CD4-positive, alpha-beta T cell treated with Interleukin-21 for 1 hour (primary cell): ENCODE measurements at regions not wholly inside any gene's neighbourhood (a gene's known extent, or its start where the extent isn't known, plus 50 kb on each side); places are given as distances from the start of the nearest gene placed in this dataset.
"Not testable (repeated sequence)": the region's sequence is repeated elsewhere in the genome, so short reads cannot be mapped to it uniquely, and the experiment has no call there.

Experiments used
- DNase-seq: peaks from one replicate; pipeline ENCODE4 v3.0.0-alpha.2; 2020

DNA sequence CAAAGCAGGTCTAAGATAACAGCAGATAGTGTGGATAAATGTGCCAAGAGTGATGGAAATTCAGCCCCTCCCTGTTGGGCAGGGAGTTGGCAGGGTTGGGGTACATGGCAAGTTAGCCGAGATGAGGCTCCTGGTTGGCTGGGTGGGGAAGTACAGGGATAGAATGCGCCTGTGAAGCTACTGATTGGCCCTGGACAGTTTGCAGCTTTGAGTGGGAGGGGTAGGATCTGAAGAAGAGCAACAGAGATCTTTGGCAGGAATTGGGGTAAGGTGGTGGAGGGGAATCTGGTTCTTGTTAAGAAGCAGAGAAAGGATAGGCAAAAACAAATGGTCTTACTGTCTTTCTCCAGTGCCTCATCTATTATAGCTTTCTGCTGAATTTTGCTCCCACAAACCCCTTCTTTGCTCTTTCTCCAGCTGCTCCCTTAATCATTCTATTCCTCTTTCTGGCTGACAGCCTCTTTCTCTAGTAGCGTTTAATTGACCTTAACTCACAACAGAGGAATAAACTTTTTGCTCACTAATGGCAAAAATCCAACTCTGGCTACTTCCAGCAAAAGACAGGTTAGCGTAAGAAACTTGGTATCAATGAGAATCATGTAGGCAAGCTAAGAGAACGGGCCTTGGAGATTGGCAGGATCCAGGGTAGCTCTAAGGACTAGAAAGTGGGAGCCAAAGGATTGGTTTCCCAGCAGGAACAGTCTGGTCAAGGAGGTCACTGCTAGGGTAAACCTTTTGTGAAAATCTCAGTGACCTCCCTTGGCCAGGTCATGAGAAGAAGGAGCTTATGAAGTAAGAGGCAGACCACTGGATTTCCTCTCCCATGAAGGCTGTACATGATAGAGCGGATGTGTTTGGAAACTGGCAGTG lies 86.3 kb upstream of the CARMIL1 start:
- DNase-seq = no peak

DNA sequence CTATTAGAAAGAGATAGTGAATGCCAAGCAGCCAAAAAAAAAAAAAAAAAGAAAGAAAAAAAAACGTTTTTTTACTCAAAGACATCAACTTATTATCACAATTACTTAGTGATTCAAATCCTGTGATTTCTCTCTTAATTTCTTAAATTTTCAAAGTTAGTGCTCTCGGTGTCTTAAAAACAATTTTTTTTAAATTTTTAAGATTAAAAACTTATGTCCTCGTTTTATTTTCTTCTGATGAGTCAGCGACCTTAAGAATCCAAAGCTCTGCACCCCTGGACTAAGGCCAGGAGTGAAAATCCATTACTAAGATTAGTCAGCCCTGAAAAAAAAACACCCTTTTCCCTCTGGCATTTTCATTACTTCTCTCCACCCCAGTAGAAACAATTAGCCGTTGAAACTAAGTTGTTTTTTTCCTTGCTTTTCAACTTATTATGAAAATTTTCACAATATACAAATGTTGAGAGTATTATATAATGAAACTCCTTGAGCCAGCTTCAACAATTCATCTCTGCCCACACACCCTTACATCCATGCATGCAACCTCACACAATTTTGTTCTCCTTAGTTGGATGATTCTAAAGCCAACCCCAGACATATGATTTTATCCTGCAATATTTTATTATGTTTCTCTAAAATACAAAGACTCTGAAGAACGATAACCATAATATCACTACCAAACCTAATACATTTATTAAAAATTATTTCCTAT lies 85.6 kb upstream of the CARMIL1 start:
- DNase-seq = no peak

DNA sequence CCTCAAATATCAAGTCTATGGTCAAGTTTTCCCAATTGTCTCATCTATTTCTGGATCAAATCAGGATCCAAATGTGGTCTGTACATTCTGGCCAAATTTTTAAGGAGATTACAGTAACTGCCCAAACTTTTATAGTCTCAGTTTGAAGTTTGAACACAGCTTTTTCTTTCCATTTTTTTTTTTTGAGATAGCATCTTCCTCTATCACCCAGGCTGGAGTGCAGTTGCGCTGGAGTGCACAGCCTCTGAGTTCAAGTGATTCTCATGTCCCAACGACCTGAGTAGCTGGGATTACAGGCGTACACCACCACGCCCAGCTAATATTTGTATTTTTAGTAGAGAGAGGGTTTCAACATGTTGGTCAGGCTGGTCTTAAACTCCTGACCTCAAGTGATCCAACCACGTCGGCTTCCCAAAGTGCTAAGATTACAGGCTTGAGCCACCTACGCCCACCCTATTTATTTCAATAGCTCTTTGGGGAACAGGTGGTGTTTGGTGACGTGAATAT lies 84.9 kb upstream of the CARMIL1 start:
- DNase-seq = no peak

- DNase-seq = no peak
Measured at GRCh38 chr6:25196464-25196863, 82.7 kb upstream of the CARMIL1 start.

DNA sequence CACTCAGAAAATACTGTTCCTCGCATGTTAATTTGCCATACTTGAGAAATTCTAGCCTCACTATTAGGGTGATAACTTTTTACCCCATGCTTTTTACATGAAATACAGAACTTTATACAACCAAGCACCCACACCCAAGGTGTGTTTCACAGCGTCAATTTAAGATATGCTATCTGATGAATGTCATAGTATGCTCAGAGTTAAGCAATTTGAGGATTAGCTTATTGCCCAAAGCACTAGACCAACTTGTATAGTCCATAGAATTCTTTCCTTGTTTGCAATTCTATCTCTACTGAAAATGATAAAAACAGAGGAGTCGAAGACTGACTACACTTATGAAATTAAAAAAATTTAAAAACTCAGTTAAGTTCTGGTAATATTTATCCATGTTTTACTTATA lies 82.1 kb upstream of the CARMIL1 start:
- no peak for DNase-seq

- no peak for DNase-seq
Measured at GRCh38 chr6:25199544-25199943, 79.6 kb upstream of the CARMIL1 start.

DNA sequence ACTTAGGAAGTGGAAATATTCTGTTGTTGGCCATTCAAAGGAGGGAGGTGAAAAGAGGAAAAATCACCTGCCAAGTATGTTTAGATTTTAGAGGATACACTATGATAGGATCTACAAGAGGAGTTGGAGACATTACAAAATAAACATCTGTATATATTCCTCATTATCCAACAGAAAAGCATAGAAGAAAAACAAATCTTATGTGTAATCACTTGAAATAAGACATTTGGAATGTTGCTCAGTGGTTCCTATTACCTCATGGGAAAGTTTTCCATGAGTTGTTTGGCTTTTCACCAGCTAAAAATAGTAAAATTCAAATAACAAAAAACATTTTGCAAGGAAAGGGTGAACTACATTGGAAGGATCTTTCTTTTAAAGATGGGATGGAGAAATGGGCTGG lies 76.7 kb upstream of the CARMIL1 start:
- no peak for DNase-seq

DNA sequence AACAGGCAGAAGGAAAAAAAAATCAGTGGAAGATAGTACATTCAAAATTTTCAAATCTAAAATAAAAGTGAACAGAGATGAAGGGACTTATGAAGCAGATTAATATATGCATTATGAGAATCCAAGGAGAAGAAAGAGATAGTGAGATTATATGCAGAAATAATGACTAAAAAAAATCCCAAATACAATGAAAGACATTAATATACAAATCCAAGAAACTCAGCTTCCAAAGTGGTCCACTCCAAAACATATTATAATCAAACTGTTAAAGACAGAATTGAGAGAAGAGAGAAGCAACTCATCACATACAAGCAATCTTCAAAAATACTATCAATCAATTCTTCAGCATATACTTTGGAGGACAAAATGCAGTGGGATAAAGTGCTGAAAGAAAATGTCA lies 73.5 kb upstream of the CARMIL1 start:
- no peak for DNase-seq

DNA sequence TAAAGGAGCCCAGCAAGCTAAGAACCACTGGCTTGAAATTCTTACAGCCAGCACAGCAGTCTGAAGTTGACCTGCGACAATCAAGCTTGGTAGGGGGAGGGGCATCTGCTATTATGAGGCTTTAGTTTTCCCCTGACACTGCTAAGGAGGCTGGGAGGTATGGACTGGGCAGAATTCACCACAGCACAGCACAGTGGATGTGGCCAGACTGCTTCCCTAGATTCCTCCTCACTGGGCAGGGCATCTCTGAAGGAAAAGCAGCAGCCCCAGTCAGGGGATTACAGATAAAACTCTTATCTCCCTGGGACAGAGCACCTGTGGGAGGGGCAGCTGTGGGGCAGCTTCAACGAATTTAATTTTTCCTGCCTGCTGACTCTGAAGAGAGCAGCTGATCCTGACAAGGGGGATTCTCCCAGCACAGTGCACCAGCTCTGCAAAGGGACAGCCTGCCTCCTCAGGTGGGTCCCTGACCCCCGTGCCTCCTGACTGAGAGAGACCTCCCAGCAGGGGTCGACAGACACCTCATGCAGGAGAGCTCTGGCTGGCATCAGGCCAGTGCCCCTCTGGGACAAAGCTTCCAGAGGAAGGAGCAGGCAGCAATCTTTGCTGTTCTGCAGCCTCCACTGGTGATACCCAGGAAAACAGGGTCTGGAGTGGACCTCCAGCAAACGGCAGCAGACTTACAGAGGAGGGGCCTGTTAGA lies 71.6 kb upstream of the CARMIL1 start:
- not testable (repeated sequence) for DNase-seq

DNA sequence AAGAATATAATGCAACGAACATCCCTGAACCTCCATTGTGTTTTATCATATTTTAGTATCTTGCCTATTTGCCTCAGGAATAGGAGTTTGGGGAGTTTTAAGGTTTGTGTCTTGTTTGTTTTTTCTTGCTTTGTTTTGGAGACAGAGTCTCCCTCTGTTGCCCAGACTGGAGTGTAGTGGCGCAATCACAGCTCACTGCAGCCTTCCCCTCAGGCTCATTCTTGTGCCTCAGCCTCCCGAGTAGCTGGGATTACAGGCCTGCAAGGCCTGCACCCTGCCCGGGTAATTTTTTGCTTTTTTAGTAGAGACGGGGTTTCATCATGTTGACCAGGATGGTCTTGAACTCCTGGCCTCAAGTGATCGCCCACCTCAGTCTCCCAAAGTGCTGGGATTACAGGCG lies 63.3 kb upstream of the CARMIL1 start:
- DNase-seq = no peak

- DNase-seq = no peak
Measured at GRCh38 chr6:25217302-25217701, 61.9 kb upstream of the CARMIL1 start.

GRCh38 chr6:25217829-25218228 lies 61.3 kb upstream of the CARMIL1 start:
- DNase-seq = no peak

- DNase-seq = no peak
Measured at GRCh38 chr6:25218346-25218745, 60.8 kb upstream of the CARMIL1 start.

DNA sequence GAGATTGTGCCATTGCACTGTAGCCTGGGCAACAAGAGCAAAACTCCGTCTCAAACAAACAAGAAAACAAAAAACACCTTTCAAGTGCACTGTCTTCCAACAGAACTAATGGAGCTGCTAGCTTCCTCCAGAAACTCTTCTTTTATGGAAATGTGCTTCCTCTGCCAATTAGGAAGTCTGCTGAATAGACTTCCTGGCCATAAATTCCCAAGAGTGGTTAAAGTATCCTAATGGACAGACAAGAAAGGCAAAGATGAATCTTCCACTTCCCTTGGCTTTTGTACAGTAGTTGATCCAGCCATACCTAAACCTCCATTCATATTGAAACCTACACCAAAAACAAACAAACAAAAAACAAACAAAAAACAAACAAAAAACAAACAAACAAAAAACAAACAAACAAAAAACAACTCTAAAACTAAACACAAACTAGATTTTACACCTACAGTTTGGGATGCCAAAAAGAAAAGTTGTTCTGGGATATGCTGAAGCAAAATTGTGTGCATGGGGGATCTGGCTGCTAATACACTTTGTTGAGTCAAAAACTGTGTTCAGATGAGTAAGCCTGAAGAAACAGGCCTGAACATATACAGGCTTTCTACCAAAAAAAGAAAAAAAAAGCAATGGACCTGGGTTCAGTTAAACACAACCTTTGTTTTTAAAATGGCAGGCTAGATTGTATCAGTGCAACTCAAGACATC lies 59.8 kb upstream of the CARMIL1 start:
- DNase-seq = no peak

- no peak for DNase-seq
Measured at GRCh38 chr6:25219917-25220278, 59.3 kb upstream of the CARMIL1 start.

GRCh38 chr6:25220857-25221256 lies 58.3 kb upstream of the CARMIL1 start:
- no peak for DNase-seq

- no peak for DNase-seq
Measured at GRCh38 chr6:25222006-25222678, 57.0 kb upstream of the CARMIL1 start.

DNA sequence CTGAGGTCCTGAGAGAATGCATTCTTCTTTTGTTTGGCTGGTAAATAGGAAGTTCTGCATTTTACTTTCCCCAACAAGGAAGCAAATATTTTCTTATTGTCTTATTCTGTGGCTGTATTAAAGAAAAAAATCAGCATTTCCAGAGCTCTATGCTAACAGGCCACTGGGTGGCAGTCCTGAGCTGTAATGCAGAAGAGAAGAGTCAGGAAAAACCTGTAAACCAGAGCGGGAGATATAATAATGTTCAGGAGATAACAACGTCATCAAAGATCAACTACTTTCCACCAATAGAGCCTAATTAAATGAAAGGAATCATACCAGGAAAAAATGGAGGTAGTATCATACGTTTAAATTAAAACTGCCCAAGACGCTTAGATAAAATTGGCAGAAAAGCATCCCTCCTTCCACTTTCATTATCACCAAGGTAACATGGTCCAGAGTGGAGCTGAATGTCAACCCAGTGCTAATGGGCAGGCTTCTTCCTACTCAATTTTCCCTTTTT lies 55.6 kb upstream of the CARMIL1 start:
- DNase-seq = peak; percentile 68

- DNase-seq = no peak
Measured at GRCh38 chr6:25224242-25224641, 54.9 kb upstream of the CARMIL1 start.

DNA sequence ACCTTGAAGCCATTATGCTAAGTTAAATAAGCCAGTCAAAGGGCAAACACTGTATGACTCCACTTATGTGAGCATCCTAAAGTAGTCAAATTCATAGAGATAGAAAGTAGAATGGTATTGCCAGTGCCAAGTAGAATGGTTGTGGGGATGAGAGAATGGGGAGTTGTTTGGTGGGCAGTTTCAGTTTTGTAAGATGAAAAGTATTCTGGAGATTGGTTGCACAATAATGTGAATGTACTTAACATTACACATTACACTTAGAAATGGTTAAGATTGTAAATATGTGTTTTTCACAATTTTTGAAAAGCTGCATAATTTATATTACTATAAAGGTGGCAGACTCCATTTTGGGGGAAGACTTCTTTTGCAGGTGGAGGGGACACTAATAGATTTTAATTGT lies 51.3 kb upstream of the CARMIL1 start:
- no peak for DNase-seq
